ENCODE measurements at regions not wholly inside any gene's neighbourhood (a gene's known extent, or its start where the extent isn't known, plus 50 kb on each side); places are given as distances from the start of the nearest gene placed in this dataset.

- no peak for TF ChIP-seq CTCF (IDR thresholded peaks at IDR 0.05; ENCODE audit: extremely low read depth in 1 of 2, insufficient read depth in 1 of 2, low read depth in 1 of 2, low read length in 2 of 2)
- no peak for TF ChIP-seq POLR2AphosphoS5 (IDR thresholded peaks at IDR 0.05; ENCODE audit: insufficient read depth, low read depth, low read length)
- TF ChIP-seq POLR2A (IDR thresholded peaks at IDR 0.05; ENCODE audit: low read depth, low read length), result no peak
- no peak for TF ChIP-seq EZH2 (IDR thresholded peaks at IDR 0.05; ENCODE audit: borderline replicate concordance, low read depth, low read length, severe bottlenecking)
- TF ChIP-seq MAX (IDR thresholded peaks at IDR 0.05; ENCODE audit: insufficient read depth, insufficient read length), result no peak
- TF ChIP-seq JUN (IDR thresholded peaks at IDR 0.05; ENCODE audit: borderline replicate concordance, insufficient read depth, insufficient read length, low read depth), result no peak
- no peak for TF ChIP-seq GATA2 (IDR thresholded peaks at IDR 0.05; ENCODE audit: insufficient read depth, insufficient read length, low read depth, low read length)
- no peak for TF ChIP-seq MYC (IDR thresholded peaks at IDR 0.05; ENCODE audit: low read depth, low read length)
Observed at GRCh38 chr6:167755461-167755860, 71.2 kb upstream of the AFDN start.

All from endothelial cell of umbilical vein (primary cell).